ENCODE measurements at regions not wholly inside any gene's neighbourhood (a gene's known extent, or its start where the extent isn't known, plus 50 kb on each side); places are given as distances from the start of the nearest gene placed in this dataset.

- DNase-seq (ENCODE audit: low read depth, low spot score) = no peak
Measured at GRCh38 chr6:147859071-147859470, 350.6 kb downstream of the SAMD5 start.

GRCh38 chr6:147861696-147862095 is 353.2 kb downstream of the SAMD5 start:
- DNase-seq (ENCODE audit: low read depth, low spot score) = no peak

GRCh38 chr6:147867433-147868226 is 359.1 kb downstream of the SAMD5 start:
- no peak for DNase-seq (ENCODE audit: low read depth, low spot score)

GRCh38 chr6:147868427-147869190 is 360.1 kb downstream of the SAMD5 start:
- no peak for DNase-seq (ENCODE audit: low read depth, low spot score)

- no peak for DNase-seq (ENCODE audit: low read depth, low spot score)
Measured at GRCh38 chr6:147869201-147869600, 360.7 kb downstream of the SAMD5 start.

- DNase-seq (ENCODE audit: low read depth, low spot score) = no peak
Measured at GRCh38 chr6:147869869-147870268, 361.4 kb downstream of the SAMD5 start.

GRCh38 chr6:147870506-147871110 is 362.1 kb downstream of the SAMD5 start:
- no peak for DNase-seq (ENCODE audit: low read depth, low spot score)

- DNase-seq (ENCODE audit: low read depth, low spot score) = no peak
Measured at GRCh38 chr6:147872002-147872401, 363.5 kb downstream of the SAMD5 start.

- no peak for DNase-seq (ENCODE audit: low read depth, low spot score)
Measured at GRCh38 chr6:147873816-147874215, 365.3 kb downstream of the SAMD5 start.

GRCh38 chr6:147874322-147874721 is 365.8 kb downstream of the SAMD5 start:
- DNase-seq (ENCODE audit: low read depth, low spot score) = no peak

GRCh38 chr6:147879031-147879580 is 370.6 kb downstream of the SAMD5 start:
- DNase-seq (ENCODE audit: low read depth, low spot score) = no peak

GRCh38 chr6:147881432-147881831 is 372.9 kb downstream of the SAMD5 start:
- DNase-seq (ENCODE audit: low read depth, low spot score) = no peak

- no peak for DNase-seq (ENCODE audit: low read depth, low spot score)
Measured at GRCh38 chr6:147888374-147888773, 379.9 kb downstream of the SAMD5 start.

- DNase-seq (ENCODE audit: low read depth, low spot score) = no peak
Measured at GRCh38 chr6:147891671-147892070, 383.2 kb downstream of the SAMD5 start.

- DNase-seq (ENCODE audit: low read depth, low spot score) = no peak
Measured at GRCh38 chr6:147892476-147892875, 384.0 kb downstream of the SAMD5 start.

GRCh38 chr6:147895272-147895671 is 386.8 kb downstream of the SAMD5 start:
- DNase-seq (ENCODE audit: low read depth, low spot score) = no peak

- DNase-seq (ENCODE audit: low read depth, low spot score) = no peak
Measured at GRCh38 chr6:147900247-147900830, 391.8 kb downstream of the SAMD5 start.

- DNase-seq (ENCODE audit: low read depth, low spot score) = no peak
Measured at GRCh38 chr6:147903321-147903720, 394.8 kb downstream of the SAMD5 start.

- no peak for DNase-seq (ENCODE audit: low read depth, low spot score)
Measured at GRCh38 chr6:147903931-147904330, 395.4 kb downstream of the SAMD5 start.

- no peak for DNase-seq (ENCODE audit: low read depth, low spot score)
Measured at GRCh38 chr6:147904416-147904815, 395.9 kb downstream of the SAMD5 start.

GRCh38 chr6:147905711-147906110 is 397.2 kb downstream of the SAMD5 start:
- no peak for DNase-seq (ENCODE audit: low read depth, low spot score)

GRCh38 chr6:147906361-147906760 is 397.9 kb downstream of the SAMD5 start:
- DNase-seq (ENCODE audit: low read depth, low spot score) = no peak

Measured in brain pericyte (primary cell).